CD4-positive, alpha-beta T cell treated with Interleukin-6 for 4 hours (primary cell): ENCODE measurements at regions not wholly inside any gene's neighbourhood (a gene's known extent, or its start where the extent isn't known, plus 50 kb on each side); places are given as distances from the start of the nearest gene placed in this dataset.

Experiments used
- DNase-seq: peaks from one replicate; pipeline ENCODE4 v3.0.0-alpha.2; 2020; ENCODE audit warnings: mixed read lengths

- no peak for DNase-seq
These were observed 620.7 kb downstream of the AACS start for GRCh38 chr12:125685915-125686314.

DNA sequence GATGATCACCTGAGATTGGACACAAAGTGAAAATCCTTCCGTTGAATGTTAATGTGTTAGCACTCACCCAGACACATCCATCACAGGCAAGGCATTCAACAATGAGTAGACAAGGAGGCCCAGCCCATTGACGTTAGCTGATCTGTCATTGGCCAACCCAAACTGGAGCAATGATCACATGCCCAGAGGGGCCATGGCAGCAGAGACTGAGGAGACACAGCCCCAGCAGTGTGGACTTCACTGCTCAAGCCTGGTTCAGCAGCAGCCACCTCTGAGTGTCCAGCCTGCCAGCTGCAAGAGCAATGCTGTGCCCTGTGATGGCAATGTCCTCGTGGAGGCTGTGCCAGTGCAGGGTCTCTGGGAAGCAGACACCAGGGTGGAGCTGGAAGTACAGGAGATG is 622.2 kb downstream of the AACS start:
- DNase-seq: no peak

DNA sequence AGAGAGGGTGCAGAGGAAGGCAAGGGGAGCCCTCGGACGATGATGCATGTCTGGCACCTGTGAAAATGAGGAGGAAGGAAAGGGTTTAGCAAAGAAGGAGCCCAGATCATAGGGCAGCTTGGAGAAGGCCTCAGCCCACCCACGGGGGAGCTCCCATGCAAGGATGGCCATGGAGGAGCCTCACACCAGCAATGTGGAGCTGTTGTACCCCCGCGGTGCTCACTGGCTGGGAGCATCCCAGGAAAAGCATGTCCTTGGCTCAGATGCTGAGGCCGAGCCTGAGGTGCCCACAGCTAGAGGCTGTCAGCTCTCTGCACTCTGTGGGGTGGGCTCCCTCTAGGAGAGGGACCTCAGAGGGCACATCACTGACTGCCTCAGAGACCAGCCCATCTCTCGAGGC is 622.6 kb downstream of the AACS start:
- DNase-seq: no peak

- DNase-seq: no peak
These were observed 623.0 kb downstream of the AACS start for GRCh38 chr12:125688223-125688622.

DNA sequence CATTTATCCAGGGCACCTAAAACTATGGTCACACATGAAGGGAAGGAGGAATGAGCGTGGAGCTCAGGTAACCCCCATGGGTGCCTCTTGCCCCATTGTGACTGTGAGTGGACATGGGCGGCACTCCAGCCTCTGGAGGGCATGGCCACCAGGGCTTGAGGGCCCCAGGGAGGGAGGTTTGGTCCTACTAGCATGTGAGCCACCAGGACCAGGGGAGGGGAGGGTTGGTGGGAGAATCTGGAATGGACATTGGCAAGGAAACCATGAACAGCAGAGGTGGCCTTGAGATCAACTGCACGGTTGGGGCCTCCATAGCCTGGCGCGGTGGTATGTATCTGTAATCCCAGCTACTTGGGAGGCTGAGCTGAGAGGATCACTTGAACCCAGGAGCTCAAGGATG is 623.6 kb downstream of the AACS start:
- DNase-seq: no peak

DNA sequence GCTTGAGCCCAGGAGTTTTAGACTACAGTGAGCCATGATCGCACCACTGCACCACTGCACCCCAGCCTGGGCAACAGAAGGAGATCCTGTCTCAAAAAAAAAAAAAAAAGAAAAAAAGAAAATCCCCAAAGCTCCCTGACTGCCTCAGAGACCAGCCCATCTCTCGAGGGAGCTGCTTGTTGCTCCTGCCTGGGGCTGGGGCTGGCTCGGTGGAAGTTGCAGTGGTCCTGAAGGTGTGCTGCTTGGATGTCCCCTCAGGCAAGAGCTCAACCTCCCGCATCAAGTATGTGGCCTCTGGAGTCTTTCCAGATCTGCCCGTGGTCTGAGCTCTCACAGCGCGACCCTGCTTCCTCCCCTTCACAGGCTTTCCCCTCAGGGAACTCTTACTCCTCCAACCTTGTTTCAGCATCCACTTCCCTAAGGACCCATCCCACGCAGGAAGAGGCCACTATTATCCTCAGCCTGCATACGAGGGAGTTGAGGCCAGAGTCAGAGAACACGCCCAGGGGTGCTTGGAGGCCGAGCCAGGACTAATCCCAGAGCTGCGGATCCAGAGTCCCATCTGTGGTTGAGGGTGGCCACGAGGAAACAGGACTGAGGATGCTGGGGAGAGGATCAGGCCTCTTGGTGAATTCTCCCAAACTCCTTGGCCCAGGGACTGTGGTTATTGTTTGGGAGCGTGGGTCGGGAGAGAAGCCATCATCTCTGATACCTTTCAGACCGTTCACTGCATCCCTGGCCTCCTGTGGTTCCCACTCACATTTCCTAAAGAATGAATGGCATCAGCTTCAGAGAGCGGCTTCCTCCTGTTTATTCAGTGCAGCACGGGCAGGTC is 624.6 kb downstream of the AACS start:
- no peak for DNase-seq

DNA sequence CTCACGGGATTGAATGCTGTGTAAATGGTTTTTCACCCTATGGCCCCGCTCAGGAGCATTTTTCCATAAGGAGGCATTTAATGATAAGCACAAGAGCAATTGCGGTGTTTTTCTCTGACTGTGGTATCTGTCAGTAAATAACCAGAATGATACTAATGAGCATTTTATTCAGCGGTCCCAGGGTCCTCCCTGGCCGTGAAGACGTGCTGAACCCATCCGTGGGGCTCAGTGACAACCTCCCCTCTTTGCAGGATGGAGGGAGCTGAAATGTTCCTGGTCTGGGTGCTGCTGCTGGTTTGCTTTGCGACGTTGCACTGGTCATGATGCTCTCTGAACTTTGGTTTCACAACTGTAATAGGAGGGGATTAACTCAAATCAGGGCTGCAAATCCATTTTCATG is 625.6 kb downstream of the AACS start:
- DNase-seq: no peak

- DNase-seq: no peak
These were observed 630.8 kb downstream of the AACS start for GRCh38 chr12:125696054-125696453.

DNA sequence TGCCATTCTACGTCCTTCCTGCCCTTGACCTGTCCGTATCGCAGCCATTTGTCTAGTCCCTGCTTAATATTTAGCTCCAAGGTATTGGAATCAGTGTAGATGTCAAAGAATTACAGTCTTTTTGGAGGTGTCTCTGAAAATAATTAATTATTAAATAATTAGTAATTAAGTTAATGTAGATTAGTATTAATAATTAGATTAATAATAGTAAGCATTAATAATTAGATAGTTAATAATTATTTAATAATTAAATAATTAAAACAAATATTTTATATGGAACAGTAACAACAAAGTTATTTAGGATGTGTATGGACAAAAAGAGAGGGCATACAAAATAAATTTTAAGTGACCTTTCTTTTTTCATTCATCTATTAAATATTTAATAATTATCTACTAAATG is 639.6 kb downstream of the AACS start:
- DNase-seq: no peak

- DNase-seq: no peak
These were observed 655.7 kb downstream of the AACS start for GRCh38 chr12:125720961-125721360.

DNA sequence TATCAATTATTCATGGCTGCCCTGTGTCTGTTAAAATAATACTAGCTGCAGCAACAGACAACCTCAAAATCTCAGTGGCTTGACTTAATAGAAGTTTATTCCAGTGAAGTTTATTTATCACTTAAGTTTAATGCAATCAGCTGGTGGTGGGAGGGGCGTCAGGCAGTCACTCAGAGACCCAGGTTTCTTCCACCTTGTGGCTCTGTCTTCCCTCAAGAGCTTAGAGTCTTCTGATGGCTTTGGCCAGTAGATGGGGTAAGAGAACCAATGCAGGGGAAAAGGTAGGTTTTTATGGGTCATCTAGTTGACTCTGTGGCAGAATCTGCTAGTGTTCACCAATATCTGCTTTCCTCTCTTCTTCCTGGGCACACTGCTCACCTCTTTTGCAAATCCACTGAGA is 668.9 kb downstream of the AACS start:
- DNase-seq: no peak

GRCh38 chr12:125738211-125738610 is 673.0 kb downstream of the AACS start:
- DNase-seq: no peak

- no peak for DNase-seq
These were observed 677.2 kb downstream of the AACS start for GRCh38 chr12:125742413-125742812.

GRCh38 chr12:125744201-125744600 is 679.0 kb downstream of the AACS start:
- no peak for DNase-seq

- DNase-seq: no peak
These were observed 690.3 kb downstream of the AACS start for GRCh38 chr12:125755512-125755911.

DNA sequence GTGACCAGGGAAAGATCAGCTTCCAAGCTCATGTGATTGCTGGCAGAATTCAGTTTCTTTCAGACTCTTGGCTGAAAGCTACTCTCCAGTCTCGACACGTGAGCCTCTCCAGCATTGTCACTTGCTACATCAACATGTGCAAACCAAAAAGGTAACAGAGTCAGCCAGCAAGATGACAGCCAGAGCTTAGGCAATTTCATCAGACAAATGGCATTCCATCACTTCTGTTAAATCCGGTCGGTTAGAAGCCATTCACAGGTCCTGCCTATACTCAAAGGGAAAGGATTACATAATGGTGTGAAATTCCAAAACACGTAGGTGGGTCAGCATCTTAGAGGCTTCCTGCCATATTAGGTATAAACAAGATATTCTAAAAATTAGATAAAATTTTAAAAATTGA is 700.9 kb downstream of the AACS start:
- no peak for DNase-seq

DNA sequence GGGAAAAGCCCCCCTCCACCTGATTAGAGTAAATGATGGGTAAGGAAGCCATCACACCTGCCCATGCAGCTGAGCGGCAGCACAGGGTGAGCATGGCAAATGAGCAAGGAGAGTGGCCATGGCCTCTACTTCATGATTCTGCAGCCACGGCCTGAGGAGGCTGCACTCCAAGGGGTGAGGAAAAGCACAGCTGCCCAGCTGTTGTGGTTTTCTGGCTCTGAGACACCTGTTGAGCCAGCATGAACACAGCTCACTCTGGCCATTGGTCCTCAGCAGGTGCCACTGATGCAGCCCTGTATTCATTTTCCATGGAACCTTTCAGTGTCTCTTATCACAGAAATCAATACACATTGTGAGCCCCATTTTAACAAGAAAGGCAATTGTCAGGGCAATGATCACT is 707.2 kb downstream of the AACS start:
- DNase-seq: no peak

DNA sequence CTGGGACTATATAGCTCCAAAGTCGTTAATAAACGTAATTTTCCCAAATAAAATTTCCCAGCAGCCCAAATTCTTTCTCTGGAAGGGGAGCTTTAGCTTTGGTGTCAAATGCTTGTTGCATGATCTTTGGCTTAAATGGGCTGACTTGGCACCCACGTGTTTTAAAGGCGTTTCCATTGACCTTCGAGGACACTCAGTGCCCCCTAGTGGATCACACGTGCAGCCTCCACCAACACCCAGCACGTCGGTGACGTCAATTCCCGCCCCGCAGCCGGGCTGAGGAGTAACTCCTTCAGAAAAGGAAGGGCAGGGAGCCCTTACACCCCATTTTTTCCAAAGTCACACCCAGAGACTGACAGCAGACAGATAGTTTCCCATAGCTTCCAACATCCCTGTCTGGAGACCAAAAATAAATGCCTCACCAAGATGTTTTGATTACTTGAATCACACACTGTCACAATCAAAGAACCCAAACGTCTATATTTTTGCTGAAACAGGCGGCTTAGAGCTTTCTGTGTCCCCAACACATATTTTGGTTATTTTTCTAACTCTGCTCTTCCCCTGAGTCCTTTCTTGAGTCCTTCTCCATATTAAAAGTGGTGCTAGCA is 707.9 kb downstream of the AACS start:
- no peak for DNase-seq

GRCh38 chr12:125775507-125775906 is 710.3 kb downstream of the AACS start:
- DNase-seq: no peak

GRCh38 chr12:125776212-125776611 is 711.0 kb downstream of the AACS start:
- no peak for DNase-seq

DNA sequence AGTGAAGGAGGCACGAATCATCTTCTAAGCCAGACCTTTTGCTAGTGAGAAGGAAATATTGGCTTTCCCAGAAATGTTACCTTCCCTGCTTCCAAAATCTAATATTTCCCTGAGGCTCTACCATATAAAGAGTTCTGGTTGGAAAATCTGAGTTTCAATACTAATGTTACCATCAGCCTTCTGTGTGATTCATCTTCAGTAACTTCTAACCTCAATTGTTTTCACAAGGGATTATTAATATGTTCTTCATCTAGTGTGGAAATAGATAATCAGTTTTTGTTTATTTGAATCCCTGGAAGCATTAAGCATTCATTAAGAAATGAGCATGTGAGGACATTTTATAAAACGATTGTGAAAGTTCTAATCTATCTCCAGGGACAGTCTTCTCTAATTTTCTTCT is 720.9 kb downstream of the AACS start:
- no peak for DNase-seq

GRCh38 chr12:125794401-125794800 is 729.2 kb downstream of the AACS start:
- no peak for DNase-seq

GRCh38 chr12:125797421-125798175 is 732.4 kb downstream of the AACS start:
- DNase-seq: no peak

DNA sequence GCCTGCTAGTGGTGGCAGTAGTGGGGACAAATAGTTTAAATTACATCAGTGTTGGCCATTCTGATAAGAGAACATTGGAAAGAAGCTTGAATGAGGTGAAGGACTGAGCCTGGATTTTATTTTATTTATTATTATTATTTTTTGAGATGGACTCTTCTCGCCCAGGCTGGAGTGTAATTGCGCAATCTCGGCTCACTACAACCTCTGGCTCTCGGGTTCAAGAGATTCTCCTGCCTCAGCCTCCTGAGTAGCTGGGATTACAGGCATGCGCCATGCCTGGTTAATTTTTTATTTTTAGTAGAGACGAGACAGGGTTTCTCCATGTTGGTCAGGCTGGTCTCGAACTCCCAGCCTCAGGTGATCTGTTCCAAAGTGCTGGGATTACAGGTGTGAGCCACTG is 739.4 kb downstream of the AACS start:
- DNase-seq: no peak
